Esophagus squamous epithelium (tissue), 4 donors: ENCODE measurements at regions not wholly inside any gene's neighbourhood (a gene's known extent, or its start where the extent isn't known, plus 50 kb on each side); places are given as distances from the start of the nearest gene placed in this dataset.

Experiments
- POLR2A ChIP-seq, 4 donors: fragments of 450-650 bp; IDR thresholded peaks; one replicate each; pipeline ENCODE4 v1.6.1; 2017; ENCODE audit warnings: antibody characterized with exemption in 4 of 4, mild to moderate bottlenecking in 4 of 4, moderate library complexity in 3 of 4
- TF ChIP-seq, protein P1 (sequence below), 6 experiments: fragments of 450-650 bp in 4 of 6; fragments of 200-600 bp in 2 of 6; sonication (generic) in 2 of 6; IDR thresholded peaks; one replicate each; pipeline ENCODE4 v1.5.1; 2016 to 2019; ENCODE audit warnings: antibody characterized with exemption in 6 of 6, mild to moderate bottlenecking in 4 of 6, moderate library complexity in 4 of 6

DNA sequence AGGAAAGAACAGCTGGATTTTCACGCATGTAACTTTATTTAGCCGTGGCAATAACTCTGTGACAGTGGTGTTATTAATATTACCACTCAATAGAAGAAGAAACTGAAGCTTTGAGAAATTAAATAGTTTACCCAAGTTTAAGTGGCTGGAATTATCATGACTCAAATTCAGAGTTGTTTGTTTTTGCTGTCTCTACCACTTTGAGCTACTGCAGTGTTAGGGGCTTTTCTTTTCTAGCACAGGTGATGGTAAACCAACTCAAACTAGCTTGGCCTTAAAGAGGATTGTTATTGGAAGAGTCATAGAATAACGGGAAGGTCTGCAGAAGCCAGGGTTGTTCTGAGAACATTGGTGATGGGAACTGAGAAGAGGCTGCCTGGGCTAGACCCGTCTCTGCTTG is 66.0 kb upstream of the PREP start:
- TF ChIP-seq, protein P1, sequence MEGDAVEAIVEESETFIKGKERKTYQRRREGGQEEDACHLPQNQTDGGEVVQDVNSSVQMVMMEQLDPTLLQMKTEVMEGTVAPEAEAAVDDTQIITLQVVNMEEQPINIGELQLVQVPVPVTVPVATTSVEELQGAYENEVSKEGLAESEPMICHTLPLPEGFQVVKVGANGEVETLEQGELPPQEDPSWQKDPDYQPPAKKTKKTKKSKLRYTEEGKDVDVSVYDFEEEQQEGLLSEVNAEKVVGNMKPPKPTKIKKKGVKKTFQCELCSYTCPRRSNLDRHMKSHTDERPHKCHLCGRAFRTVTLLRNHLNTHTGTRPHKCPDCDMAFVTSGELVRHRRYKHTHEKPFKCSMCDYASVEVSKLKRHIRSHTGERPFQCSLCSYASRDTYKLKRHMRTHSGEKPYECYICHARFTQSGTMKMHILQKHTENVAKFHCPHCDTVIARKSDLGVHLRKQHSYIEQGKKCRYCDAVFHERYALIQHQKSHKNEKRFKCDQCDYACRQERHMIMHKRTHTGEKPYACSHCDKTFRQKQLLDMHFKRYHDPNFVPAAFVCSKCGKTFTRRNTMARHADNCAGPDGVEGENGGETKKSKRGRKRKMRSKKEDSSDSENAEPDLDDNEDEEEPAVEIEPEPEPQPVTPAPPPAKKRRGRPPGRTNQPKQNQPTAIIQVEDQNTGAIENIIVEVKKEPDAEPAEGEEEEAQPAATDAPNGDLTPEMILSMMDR (IDR thresholded peaks at IDR 0.05): no peak
- TF ChIP-seq POLR2A (IDR thresholded peaks at IDR 0.05): no peak
